NCI-H345 (cell line): ENCODE measurements at regions not wholly inside any gene's neighbourhood (a gene's known extent, or its start where the extent isn't known, plus 50 kb on each side); places are given as distances from the start of the nearest gene placed in this dataset.
"Not testable (repeated sequence)": the region's sequence is repeated elsewhere in the genome, so short reads cannot be mapped to it uniquely, and the experiment has no call there.

Source experiments
- DNase-seq: peaks from one replicate; lab custom pipeline; 2025; lab: John Stamatoyannopoulos, UW

- DNase-seq: no peak
Measured at GRCh38 chr6:119445666-119446065, 96.1 kb upstream of the MAN1A1 start.

GRCh38 chr6:119444642-119445557 lies 95.3 kb upstream of the MAN1A1 start:
- no peak for DNase-seq

GRCh38 chr6:119443993-119444641 lies 94.6 kb upstream of the MAN1A1 start:
- no peak for DNase-seq

- no peak for DNase-seq
Measured at GRCh38 chr6:119442776-119443184, 93.2 kb upstream of the MAN1A1 start.

GRCh38 chr6:119440953-119441352 lies 91.4 kb upstream of the MAN1A1 start:
- DNase-seq: no peak

- no peak for DNase-seq
Measured at GRCh38 chr6:119436583-119436982, 87.0 kb upstream of the MAN1A1 start.

GRCh38 chr6:119431799-119432198 lies 82.2 kb upstream of the MAN1A1 start:
- no peak for DNase-seq

- no peak for DNase-seq
Measured at GRCh38 chr6:119430805-119431204, 81.2 kb upstream of the MAN1A1 start.

- no peak for DNase-seq
Measured at GRCh38 chr6:119428633-119429032, 79.1 kb upstream of the MAN1A1 start.

- no peak for DNase-seq
Measured at GRCh38 chr6:119426619-119427018, 77.1 kb upstream of the MAN1A1 start.

- no peak for DNase-seq
Measured at GRCh38 chr6:119423996-119424395, 74.4 kb upstream of the MAN1A1 start.

- DNase-seq: not testable (repeated sequence)
Measured at GRCh38 chr6:119418084-119418483, 68.5 kb upstream of the MAN1A1 start.

- no peak for DNase-seq
Measured at GRCh38 chr6:119407156-119407555, 57.6 kb upstream of the MAN1A1 start.

GRCh38 chr6:119405114-119405513 lies 55.6 kb upstream of the MAN1A1 start:
- not testable (repeated sequence) for DNase-seq
